Progenitor cell of endocrine pancreas (in vitro differentiated cells): ENCODE measurements at regions not wholly inside any gene's neighbourhood (a gene's known extent, or its start where the extent isn't known, plus 50 kb on each side); places are given as distances from the start of the nearest gene placed in this dataset.

ENCODE experiments used
- DNase-seq: peaks from one replicate; pipeline ENCODE4 v3.0.0; 2021; ENCODE audit warnings: low spot score; ENCODE audit not compliant: unreplicated experiment
- H3K27ac Mint-ChIP-seq: 2 replicates; pipeline ENCODE4 v1.8.0; 2021; ENCODE audit warnings: mild to moderate bottlenecking, moderate library complexity, mixed read lengths
- H3K27me3 Mint-ChIP-seq: 2 replicates; pipeline ENCODE4 v1.8.0; 2021; ENCODE audit warnings: mixed read lengths
- H3K36me3 Mint-ChIP-seq: 2 replicates; pipeline ENCODE4 v1.8.0; 2022; ENCODE audit warnings: mixed read lengths; ENCODE audit not compliant: insufficient read depth
- H3K4me1 Mint-ChIP-seq: 2 replicates; pipeline ENCODE4 v1.8.0; 2021; ENCODE audit warnings: low read depth, mixed read lengths
- H3K4me3 Mint-ChIP-seq: 2 replicates; pipeline ENCODE4 v1.8.0; 2021; ENCODE audit warnings: low read depth, mild to moderate bottlenecking, moderate library complexity, mixed read lengths
- H3K9me3 Mint-ChIP-seq: 2 replicates; pipeline ENCODE4 v1.8.0; 2021; ENCODE audit warnings: low read depth, mixed read lengths
- TF ChIP-seq, protein P1 (sequence below): fragments of 200-600 bp; sonication (generic); IDR thresholded peaks from one replicate; pipeline ENCODE4 v1.5.0; 2021; ENCODE audit warnings: antibody characterized with exemption, mild to moderate bottlenecking; ENCODE audit not compliant: unreplicated experiment

DNA sequence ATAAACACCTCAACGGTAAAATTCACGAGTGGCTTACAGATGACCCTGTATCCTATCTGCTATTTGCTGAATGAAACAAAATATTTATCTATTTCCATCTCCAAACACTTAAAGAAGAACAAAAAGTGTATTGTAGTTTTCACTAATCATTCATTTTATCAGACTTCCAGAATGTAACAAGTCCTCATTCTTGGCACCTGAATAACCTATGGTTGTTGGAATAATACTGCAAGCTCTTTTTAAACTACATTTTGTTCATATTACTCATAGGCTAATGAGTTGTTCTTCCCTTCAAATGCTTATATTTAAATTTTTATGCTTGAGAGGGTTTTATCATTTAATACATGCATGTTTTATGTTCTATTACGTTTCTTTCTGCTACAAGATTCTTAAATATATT is 1434.1 kb downstream of the SI start:
- no peak for DNase-seq

DNA sequence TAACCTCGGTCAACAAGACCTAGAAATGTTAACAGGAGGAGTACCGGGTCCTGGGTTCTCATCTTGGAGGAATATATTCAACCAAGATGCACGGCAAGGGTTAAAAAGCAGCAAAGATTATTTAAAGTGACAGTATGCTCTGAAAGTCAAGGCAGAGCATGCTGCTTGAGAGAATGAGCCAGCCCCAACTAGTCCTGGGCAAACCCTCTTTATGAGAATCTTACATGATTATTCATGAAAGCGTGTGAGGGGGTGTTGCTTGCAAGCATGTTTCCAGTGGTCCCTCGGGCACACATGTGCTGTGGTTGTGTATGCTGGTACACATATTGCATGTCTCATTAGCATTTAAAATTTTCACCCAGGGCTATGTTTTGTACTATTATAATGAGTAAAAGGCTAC is 1445.6 kb downstream of the SI start:
- no peak overlapping the region for H3K27ac Mint-ChIP-seq
- no peak overlapping the region for H3K4me3 Mint-ChIP-seq
- H3K36me3 Mint-ChIP-seq: no peaks in the 10 kb centered on the region
- H3K4me1 Mint-ChIP-seq: no peaks in the 10 kb centered on the region
- no peak for DNase-seq
- TF ChIP-seq, protein P1, sequence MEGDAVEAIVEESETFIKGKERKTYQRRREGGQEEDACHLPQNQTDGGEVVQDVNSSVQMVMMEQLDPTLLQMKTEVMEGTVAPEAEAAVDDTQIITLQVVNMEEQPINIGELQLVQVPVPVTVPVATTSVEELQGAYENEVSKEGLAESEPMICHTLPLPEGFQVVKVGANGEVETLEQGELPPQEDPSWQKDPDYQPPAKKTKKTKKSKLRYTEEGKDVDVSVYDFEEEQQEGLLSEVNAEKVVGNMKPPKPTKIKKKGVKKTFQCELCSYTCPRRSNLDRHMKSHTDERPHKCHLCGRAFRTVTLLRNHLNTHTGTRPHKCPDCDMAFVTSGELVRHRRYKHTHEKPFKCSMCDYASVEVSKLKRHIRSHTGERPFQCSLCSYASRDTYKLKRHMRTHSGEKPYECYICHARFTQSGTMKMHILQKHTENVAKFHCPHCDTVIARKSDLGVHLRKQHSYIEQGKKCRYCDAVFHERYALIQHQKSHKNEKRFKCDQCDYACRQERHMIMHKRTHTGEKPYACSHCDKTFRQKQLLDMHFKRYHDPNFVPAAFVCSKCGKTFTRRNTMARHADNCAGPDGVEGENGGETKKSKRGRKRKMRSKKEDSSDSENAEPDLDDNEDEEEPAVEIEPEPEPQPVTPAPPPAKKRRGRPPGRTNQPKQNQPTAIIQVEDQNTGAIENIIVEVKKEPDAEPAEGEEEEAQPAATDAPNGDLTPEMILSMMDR: no peak
- H3K9me3 Mint-ChIP-seq: no peaks in the 10 kb centered on the region
- H3K27me3 Mint-ChIP-seq: no peaks in the 10 kb centered on the region

More for the DNA sequence above, 1434.1 kb downstream of the SI start:
- TF ChIP-seq, protein P1: no peak
- H3K4me3 Mint-ChIP-seq: no peak overlapping the region
- no peak overlapping the region for H3K27ac Mint-ChIP-seq
- H3K27me3 Mint-ChIP-seq: no peaks in the 10 kb centered on the region
- no peaks in the 10 kb centered on the region for H3K4me1 Mint-ChIP-seq
- H3K36me3 Mint-ChIP-seq: no peaks in the 10 kb centered on the region
- peaks cover 4% of the 10 kb centered on the region for H3K9me3 Mint-ChIP-seq

DNA sequence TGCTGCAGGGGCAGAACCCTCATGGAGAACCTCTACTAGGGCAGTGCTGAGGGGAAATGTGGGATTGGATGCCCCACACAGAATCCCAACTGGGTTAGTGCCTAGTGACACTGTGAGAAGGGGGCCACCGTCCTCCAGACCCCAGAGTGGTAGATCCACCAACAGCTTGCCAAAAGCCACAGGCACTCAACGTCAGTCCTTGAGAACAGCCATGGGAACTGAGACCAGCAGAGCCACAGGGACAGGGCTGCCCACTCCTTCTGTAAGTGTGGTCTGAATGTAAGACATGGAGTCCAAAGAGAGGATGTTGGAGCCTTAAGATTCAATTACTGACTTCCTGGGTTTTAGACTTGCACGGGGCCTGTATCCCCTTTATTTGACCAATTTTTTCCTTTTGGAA is 1451.5 kb downstream of the SI start:
- H3K27me3 Mint-ChIP-seq: no peaks in the 10 kb centered on the region
- no peaks in the 10 kb centered on the region for H3K9me3 Mint-ChIP-seq
- DNase-seq: no peak
- peaks cover 2% of the 10 kb centered on the region for H3K4me1 Mint-ChIP-seq
- TF ChIP-seq, protein P1: no peak
- H3K36me3 Mint-ChIP-seq: no peaks in the 10 kb centered on the region
- no peak overlapping the region for H3K4me3 Mint-ChIP-seq
- H3K27ac Mint-ChIP-seq: no peak overlapping the region

DNA sequence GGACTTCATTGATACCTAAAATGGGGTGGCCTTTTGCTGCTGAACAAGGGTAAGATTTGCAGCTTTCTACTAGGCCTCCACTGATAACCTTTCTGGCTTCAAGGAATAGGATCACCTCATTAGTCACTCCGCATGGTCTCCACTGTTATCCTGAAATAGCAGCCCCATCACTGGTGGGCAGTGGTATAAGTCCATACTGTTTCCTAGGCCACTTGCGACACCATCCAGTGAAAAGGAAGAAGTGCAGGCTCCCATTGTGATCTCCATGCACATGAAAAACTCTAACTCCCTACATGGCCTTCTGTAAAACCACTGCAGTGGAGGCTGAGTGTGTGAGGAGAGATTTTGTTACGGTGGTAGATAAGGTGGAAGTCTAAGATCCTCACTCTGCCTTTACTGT is 1455.9 kb downstream of the SI start:
- H3K4me3 Mint-ChIP-seq: no peak overlapping the region
- no peaks in the 10 kb centered on the region for H3K9me3 Mint-ChIP-seq
- TF ChIP-seq, protein P1: peak; percentile 65
- peaks cover 5% of the 10 kb centered on the region for H3K4me1 Mint-ChIP-seq
- H3K27me3 Mint-ChIP-seq: no peaks in the 10 kb centered on the region
- DNase-seq: peak; percentile 11
- no peaks in the 10 kb centered on the region for H3K36me3 Mint-ChIP-seq
- no peak overlapping the region for H3K27ac Mint-ChIP-seq

DNA sequence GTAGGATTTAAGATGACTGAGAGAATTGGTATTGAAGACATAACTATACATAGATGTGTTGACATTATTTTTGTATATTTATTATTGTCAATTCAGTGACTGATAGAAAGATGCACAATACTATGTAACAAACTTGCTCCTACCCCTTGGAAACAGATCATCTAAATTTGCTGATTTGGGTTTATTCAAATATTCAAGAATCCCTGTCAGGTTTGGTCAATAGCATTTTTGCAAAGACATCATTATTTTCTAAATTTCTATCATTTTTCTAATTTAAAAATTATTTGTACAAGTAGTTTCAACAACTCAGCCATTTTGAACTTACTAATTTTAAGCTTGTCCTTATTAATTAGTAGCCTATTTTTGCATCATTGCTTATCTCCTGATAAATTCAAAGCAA is 1463.4 kb downstream of the SI start:
- Mint-ChIP-seq H3K4me3 (no peak overlapping the region), H3K4me1 (peaks cover 10% of the 10 kb centered on the region), H3K27me3 (no peaks in the 10 kb centered on the region), H3K36me3 (no peaks in the 10 kb centered on the region), H3K27ac (no peak overlapping the region), H3K9me3 (no peaks in the 10 kb centered on the region)
- TF ChIP-seq, protein P1: no peak
- DNase-seq: no peak

DNA sequence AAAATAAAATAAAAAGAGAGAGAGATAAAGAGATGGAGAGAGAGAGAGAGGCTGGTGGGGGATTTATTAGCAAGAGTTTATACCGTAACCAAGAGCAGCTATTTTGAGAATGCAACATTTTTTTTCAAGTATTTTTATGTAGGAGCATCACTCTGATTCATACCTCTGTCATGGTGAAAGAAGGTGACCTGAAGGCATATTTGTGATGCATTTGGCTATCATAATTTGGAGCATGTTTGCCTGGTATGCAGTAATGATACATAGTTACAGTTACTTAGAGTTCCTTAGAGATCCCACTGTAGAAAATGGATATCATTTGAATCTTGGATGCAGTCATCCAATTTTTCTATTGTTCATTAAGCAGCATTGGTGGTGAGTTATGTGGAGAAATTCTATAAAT is 1472.4 kb downstream of the SI start:
- TF ChIP-seq, protein P1: no peak
- Mint-ChIP-seq H3K36me3 (no peaks in the 10 kb centered on the region), H3K4me1 (no peaks in the 10 kb centered on the region), H3K4me3 (no peak overlapping the region), H3K9me3 (no peaks in the 10 kb centered on the region), H3K27me3 (no peaks in the 10 kb centered on the region), H3K27ac (no peak overlapping the region)
- no peak for DNase-seq
